Heart left ventricle (tissue), 16 donors: ENCODE measurements at regions not wholly inside any gene's neighbourhood (a gene's known extent, or its start where the extent isn't known, plus 50 kb on each side); places are given as distances from the start of the nearest gene placed in this dataset.

Experiments
- ATAC-seq, 4 donors: fragments of 200-7000 bp; cut with Tn5 transposase; one replicate each; pipeline ENCODE4 v1.9.1; 2020 to 2022; ENCODE audit warnings: moderate library complexity in 4 of 4, mild to moderate bottlenecking in 3 of 4, moderate number of reproducible peaks in 1 of 4
- DNase-seq, 5 donors: peaks; one replicate each; pipeline ENCODE4 v3.0.0-alpha.2; 2020
- H3K27ac ChIP-seq, 12 donors: fragments of 200-600 bp; sonication (generic) in 4 of 12; one replicate each; pipeline versions ENCODE4 v1.5.0 to v1.8.0; 2016 to 2022; ENCODE audit warnings: mild to moderate bottlenecking in 2 of 12
- H3K27me3 ChIP-seq, 9 donors: fragments of 200-600 bp; sonication (generic) in 2 of 9; one replicate each; pipeline versions ENCODE4 v1.5.1 to v1.8.0; 2016 to 2022; ENCODE audit warnings: mild to moderate bottlenecking in 3 of 9
- H3K36me3 ChIP-seq, 9 donors: fragments of 200-600 bp; sonication (generic) in 2 of 9; one replicate each; pipeline versions ENCODE4 v1.5.0 to v1.8.0; 2018 to 2022; ENCODE audit warnings: mild to moderate bottlenecking in 2 of 9
- H3K4me1 ChIP-seq, 12 donors: fragments of 200-600 bp; sonication (generic) in 4 of 12; one replicate each; pipeline versions ENCODE4 v1.5.0 to v1.8.0; 2016 to 2022; ENCODE audit warnings: mild to moderate bottlenecking in 3 of 12
- H3K4me3 ChIP-seq, 12 donors: fragments of 200-600 bp; sonication (generic) in 4 of 12; one replicate each; pipeline versions ENCODE4 v1.5.0 to v1.8.0; 2017 to 2022; ENCODE audit warnings: mild to moderate bottlenecking in 9 of 12, moderate library complexity in 4 of 12
- H3K9me3 ChIP-seq, 12 donors: fragments of 200-600 bp; sonication (generic) in 4 of 12; one replicate each; pipeline versions ENCODE4 v1.5.0 to v1.8.0; 2016 to 2022; ENCODE audit warnings: mild to moderate bottlenecking in 1 of 12
- POLR2A ChIP-seq, 2 donors: fragments of 450-650 bp; IDR thresholded peaks; one replicate each; pipeline ENCODE4 v1.6.1; 2017; ENCODE audit warnings: antibody characterized with exemption in 2 of 2, mild to moderate bottlenecking in 2 of 2, moderate library complexity in 2 of 2
- WGBS, 4 donors: extraction: QIAGEN DNeasy Blood & Tissue Kit in 2 of 4; methylation state at CpG; one replicate each; pipeline versions ENCODE4 v1.1.5 to v1.1.7; 2013 to 2018; 5-methylcytosine and 5-hydroxymethylcytosine counted together
- intact Hi-C, 10 donors: fragments of 100-400 bp; cut with DNase I; formaldehyde crosslinking; loops; one replicate each; pipeline versions ENCODE4 v1.11.1 to v1.14.2; 2022
- TF ChIP-seq, protein P1 (sequence below), 12 donors: fragments of 200-600 bp; sonication (generic) in 4 of 12; IDR thresholded peaks; one replicate each; pipeline versions ENCODE4 v1.5.0 to v1.8.0; 2018 to 2022; ENCODE audit warnings: antibody characterized with exemption in 12 of 12, mild to moderate bottlenecking in 5 of 12
- donor health status: ischemic (EF 13 %, LVEDD 7.1; RV severe dilation, severe dysfunction).
- donor health status: healthy with polysubstance abuse.
- donor health status: DM: no; HTN: yes; CAD: no.
- donor health status: DM: no; HTN: no; CAD: no.
- donor health status: ischemic (EF 25% LVEDD 6.9; RV normal size, moderate dysfunction).
- donor health status: ischemic (EF 25% LVEDD 5.7; RV mildly dilated, moderate dysfunction).
- donor health status: healthy.
- donor health status: DM: yes; HTN: yes; CAD: no.
- donor health status: ischemic (EF 35%, LVEDD 5.7; RV mildly dilated, moderate dysfunction).
- donor health status: nonischemic (EF 11% LVEDD 7.7; RV severe dilation, severe dysfunction).
- donor health status: DM: yes; HTN: yes; CAD: no.
- donor health status: PGD.
- donor health status: ischemic (EF 29% LVEDD 5.4; RV normal size, mild dysfunction).
- donor health status: nonischemic (EF 23%, LVEDD 6.1; RV moderate dilation, normal function).

DNA sequence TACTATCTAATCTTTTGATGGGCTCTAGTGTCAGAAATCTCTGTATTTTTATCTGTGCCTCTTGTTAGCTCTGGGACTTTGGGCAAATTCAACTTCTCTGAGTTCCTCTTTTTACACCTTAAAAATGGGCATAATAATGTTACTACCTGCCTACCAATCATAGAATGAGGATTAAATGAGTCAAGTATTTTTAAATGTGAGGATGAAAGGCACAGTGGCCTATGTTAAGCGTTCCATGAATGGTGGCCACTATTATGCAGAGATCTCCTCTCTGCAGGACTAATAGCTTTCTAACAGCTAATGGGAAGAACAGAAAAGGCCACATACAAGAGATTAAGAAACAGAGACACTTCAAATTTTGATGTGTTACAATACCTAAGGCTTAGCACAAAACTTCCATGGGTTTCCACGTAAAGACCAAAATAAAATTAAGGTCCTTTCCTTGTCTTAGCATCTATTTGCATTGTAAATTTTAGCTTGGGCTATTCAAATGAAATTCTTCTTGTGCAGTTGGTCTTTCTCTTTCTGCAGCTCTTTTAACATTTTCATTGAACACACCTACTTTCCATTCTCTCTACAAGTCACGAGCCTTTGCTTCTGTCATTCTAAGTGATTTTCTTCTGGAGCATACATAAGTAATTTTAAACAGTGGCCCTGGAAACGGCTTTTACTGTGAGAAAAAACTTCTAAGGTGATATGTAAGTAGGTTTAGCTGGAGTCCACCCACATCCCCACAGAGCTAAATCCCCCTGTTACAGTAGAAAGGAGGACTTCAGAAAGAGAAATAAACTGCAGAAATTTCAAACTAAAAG lies 117.9 kb upstream of the MED14 start:
- no peak for DNase-seq
- Histone ChIP-seq H3K9me3 (peaks cover 0 to 9% (median 0%) of the 10 kb centered on the region in 12 donors), H3K4me1 (no peaks in the 10 kb centered on the region), H3K4me3 (no peak overlapping the region), H3K27me3 (peaks cover 0 to 13% (median 0%) of the 10 kb centered on the region in 9 donors), H3K36me3 (no peaks in the 10 kb centered on the region), H3K27ac (no peak overlapping the region)
- ATAC-seq, result no peak
- 28 to 83% (median 59%) methylated on average over 4 of the region's 4 CpGs for WGBS, 4 donors
- TF ChIP-seq, protein P1, sequence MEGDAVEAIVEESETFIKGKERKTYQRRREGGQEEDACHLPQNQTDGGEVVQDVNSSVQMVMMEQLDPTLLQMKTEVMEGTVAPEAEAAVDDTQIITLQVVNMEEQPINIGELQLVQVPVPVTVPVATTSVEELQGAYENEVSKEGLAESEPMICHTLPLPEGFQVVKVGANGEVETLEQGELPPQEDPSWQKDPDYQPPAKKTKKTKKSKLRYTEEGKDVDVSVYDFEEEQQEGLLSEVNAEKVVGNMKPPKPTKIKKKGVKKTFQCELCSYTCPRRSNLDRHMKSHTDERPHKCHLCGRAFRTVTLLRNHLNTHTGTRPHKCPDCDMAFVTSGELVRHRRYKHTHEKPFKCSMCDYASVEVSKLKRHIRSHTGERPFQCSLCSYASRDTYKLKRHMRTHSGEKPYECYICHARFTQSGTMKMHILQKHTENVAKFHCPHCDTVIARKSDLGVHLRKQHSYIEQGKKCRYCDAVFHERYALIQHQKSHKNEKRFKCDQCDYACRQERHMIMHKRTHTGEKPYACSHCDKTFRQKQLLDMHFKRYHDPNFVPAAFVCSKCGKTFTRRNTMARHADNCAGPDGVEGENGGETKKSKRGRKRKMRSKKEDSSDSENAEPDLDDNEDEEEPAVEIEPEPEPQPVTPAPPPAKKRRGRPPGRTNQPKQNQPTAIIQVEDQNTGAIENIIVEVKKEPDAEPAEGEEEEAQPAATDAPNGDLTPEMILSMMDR (IDR thresholded peaks at IDR 0.05), result no peak
- TF ChIP-seq POLR2A (IDR thresholded peaks at IDR 0.05), result no peak
- intact Hi-C loops, result no loop called here

DNA sequence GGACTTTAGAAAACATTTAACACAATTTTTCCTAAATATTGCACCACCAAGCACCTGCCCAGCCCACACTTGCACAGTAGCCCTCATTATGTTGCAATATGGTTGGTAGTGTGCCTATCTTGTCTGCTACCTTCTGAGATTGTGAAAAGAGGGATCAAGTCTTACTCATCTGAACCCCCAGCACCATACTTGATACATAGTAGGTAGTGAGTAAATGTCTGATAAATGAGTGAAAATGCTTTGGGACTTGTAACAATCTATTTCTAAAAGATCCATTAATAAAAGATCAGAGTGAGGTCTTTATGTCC lies 118.4 kb upstream of the MED14 start:
- Histone ChIP-seq H3K27me3 (peaks cover 0 to 13% (median 0%) of the 10 kb centered on the region in 9 donors), H3K4me3 (no peak overlapping the region), H3K27ac (no peak overlapping the region), H3K36me3 (no peaks in the 10 kb centered on the region), H3K9me3 (peaks cover 0 to 9% (median 0%) of the 10 kb centered on the region in 12 donors), H3K4me1 (no peaks in the 10 kb centered on the region)
- no peak for TF ChIP-seq POLR2A (IDR thresholded peaks at IDR 0.05)
- TF ChIP-seq, protein P1 (IDR thresholded peaks at IDR 0.05), result no peak
- intact Hi-C loops, result no loop called here
- DNase-seq, result no peak
- ATAC-seq, result no peak

DNA sequence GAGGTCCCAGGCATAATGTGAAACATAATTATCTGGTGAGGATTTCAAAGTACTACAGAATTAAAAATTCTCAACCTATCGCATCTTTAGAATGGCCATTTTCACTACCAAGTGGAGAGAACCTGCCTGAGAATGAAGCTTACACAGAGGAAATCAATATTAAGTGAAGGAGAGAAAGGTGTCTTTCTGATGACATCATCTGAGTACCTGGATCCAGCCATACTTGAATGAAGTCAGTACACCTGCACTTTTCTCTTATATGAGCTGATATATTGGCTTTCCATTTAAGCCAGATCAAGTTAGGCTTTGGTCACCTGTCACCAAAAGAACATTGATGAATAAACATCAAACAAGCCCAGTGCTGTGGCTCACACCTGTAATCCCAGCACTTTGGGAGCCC lies 118.9 kb upstream of the MED14 start:
- DNase-seq (no peak), ATAC-seq (no peak)
- WGBS, 4 donors, result 82 to 98% (median 92%) methylated on average over 1 of the region's 1 CpG
- intact Hi-C loops, result no loop called here
- TF ChIP-seq POLR2A (IDR thresholded peaks at IDR 0.05), result no peak
- TF ChIP-seq, protein P1 (IDR thresholded peaks at IDR 0.05), result no peak
- Histone ChIP-seq H3K9me3 (peaks cover 0 to 9% (median 0%) of the 10 kb centered on the region in 12 donors), H3K27ac (no peak overlapping the region), H3K36me3 (no peaks in the 10 kb centered on the region), H3K27me3 (peaks cover 0 to 16% (median 0%) of the 10 kb centered on the region in 9 donors), H3K4me1 (no peaks in the 10 kb centered on the region), H3K4me3 (no peak overlapping the region)

DNA sequence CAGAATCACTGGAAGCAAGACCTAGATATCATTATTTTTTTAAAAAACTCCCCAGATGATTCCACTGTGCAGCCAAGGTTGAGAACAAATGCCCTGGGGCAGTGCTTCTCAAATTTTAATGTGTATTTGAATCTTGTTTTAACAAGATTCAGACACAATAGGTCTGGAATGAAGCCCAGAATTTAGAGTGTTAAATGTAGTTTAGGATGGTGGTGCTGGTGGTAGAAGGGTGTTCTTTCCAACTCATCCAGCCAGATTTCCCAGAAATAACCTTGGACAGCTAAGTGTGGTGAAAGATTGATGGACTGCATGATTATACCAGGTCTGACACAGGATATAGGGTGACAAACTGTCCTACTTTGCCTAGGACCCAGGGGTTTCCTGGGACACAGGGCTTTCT lies 120.1 kb upstream of the MED14 start:
- H3K4me3 ChIP-seq, result no peak overlapping the region
- no peaks in the 10 kb centered on the region for H3K4me1 ChIP-seq
- intact Hi-C loops, result no loop called here
- DNase-seq (no peak), ATAC-seq (peak in 1 of 4 donors; percentile 54)
- H3K27ac ChIP-seq, result no peak overlapping the region
- no peak for TF ChIP-seq POLR2A (IDR thresholded peaks at IDR 0.05)
- TF ChIP-seq, protein P1 (IDR thresholded peaks at IDR 0.05), result no peak
- H3K27me3 ChIP-seq, result peaks cover 0 to 12% (median 0%) of the 10 kb centered on the region in 9 donors
- H3K36me3 ChIP-seq, result no peaks in the 10 kb centered on the region
- no peaks in the 10 kb centered on the region for H3K9me3 ChIP-seq
